ENCODE measurements at regions not wholly inside any gene's neighbourhood (a gene's known extent, or its start where the extent isn't known, plus 50 kb on each side); places are given as distances from the start of the nearest gene placed in this dataset.

DNA sequence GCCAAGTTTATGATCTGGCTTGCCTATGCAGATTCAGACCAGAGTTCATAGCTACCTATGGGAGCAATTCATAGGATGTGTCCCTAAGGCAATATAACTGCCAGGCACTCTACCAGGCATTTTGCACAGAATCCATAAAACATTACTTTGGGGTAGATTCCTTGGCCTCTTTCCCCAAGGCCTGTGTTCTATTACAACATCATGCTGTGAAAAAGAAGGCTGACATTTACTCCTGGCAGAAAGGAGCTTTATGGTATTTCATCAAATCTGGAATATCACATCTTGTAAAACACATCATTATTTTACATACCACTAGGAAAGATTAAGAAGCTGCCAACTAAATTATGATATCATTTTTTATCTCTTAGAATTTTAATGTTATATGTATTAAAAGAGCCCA lies 287.0 kb upstream of the MARCKS start:
- no peak for TF ChIP-seq TAF1 (conservative IDR thresholded peaks at IDR 0.05)
- TF ChIP-seq, protein P1, sequence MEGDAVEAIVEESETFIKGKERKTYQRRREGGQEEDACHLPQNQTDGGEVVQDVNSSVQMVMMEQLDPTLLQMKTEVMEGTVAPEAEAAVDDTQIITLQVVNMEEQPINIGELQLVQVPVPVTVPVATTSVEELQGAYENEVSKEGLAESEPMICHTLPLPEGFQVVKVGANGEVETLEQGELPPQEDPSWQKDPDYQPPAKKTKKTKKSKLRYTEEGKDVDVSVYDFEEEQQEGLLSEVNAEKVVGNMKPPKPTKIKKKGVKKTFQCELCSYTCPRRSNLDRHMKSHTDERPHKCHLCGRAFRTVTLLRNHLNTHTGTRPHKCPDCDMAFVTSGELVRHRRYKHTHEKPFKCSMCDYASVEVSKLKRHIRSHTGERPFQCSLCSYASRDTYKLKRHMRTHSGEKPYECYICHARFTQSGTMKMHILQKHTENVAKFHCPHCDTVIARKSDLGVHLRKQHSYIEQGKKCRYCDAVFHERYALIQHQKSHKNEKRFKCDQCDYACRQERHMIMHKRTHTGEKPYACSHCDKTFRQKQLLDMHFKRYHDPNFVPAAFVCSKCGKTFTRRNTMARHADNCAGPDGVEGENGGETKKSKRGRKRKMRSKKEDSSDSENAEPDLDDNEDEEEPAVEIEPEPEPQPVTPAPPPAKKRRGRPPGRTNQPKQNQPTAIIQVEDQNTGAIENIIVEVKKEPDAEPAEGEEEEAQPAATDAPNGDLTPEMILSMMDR (IDR thresholded peaks at IDR 0.05; ENCODE audit: low read depth, low read length, missing input control) = no peak
- TF ChIP-seq, protein P2, sequence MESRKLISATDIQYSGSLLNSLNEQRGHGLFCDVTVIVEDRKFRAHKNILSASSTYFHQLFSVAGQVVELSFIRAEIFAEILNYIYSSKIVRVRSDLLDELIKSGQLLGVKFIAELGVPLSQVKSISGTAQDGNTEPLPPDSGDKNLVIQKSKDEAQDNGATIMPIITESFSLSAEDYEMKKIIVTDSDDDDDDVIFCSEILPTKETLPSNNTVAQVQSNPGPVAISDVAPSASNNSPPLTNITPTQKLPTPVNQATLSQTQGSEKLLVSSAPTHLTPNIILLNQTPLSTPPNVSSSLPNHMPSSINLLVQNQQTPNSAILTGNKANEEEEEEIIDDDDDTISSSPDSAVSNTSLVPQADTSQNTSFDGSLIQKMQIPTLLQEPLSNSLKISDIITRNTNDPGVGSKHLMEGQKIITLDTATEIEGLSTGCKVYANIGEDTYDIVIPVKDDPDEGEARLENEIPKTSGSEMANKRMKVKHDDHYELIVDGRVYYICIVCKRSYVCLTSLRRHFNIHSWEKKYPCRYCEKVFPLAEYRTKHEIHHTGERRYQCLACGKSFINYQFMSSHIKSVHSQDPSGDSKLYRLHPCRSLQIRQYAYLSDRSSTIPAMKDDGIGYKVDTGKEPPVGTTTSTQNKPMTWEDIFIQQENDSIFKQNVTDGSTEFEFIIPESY (IDR thresholded peaks at IDR 0.05) = no peak
- no peak for TF ChIP-seq SP1 (IDR thresholded peaks at IDR 0.05)
- TF ChIP-seq GABPA (IDR thresholded peaks at IDR 0.05 in 1 of 2, conservative IDR thresholded peaks at IDR 0.05 in 1 of 2) = no peak
